ENCODE measurements at regions not wholly inside any gene's neighbourhood (a gene's known extent, or its start where the extent isn't known, plus 50 kb on each side); places are given as distances from the start of the nearest gene placed in this dataset.

DNA sequence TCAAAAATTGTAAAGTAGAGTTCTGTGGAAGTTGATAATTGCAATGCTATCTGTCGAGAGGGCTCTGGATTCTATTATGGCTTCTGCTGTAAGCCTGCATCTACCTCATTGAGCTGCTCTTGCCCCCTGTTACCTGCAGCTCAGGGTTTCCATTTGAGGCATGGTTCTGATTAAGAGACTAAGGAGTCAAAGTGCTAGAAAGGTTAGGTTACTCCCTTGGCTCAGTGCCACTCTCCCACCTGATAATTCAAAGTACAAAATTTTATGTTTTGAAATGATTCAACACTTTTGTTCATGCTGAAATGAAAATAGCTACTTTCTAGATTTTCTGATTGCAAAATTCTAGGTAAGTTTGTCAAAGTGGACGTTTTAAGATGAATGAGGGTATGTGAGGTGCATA, 220.5 kb upstream of the SATB1 start:
- TF ChIP-seq CTCF (conservative IDR thresholded peaks at IDR 0.05 in 1 of 2, IDR thresholded peaks at IDR 0.05 in 1 of 2; ENCODE audit: extremely low read depth in 1 of 2, insufficient read depth in 1 of 2, low read depth in 1 of 2, low read length in 2 of 2), result no peak
- no peak for TF ChIP-seq EZH2 (IDR thresholded peaks at IDR 0.05; ENCODE audit: borderline replicate concordance, low read length)
